Natural killer cell treated with Interleukin-12 subunit alpha and Interleukin-12 subunit beta and Interleukin-15 and Interleukin-18, amount 100 ng/mL, for 72 hours (primary cell): ENCODE measurements at regions not wholly inside any gene's neighbourhood (a gene's known extent, or its start where the extent isn't known, plus 50 kb on each side); places are given as distances from the start of the nearest gene placed in this dataset.

Experiments used
- ATAC-seq, 2 donors: fragments of 150-1000 bp; cut with Tn5 transposase in 1 of 2; sonication (Bioruptor Pico), chemical (Tn5 transposase) in 1 of 2; 2 replicates each; pipeline ENCODE4 v1.10.0; 2021
- DNase-seq: peaks from one replicate; pipeline ENCODE4 v3.0.0; 2022; ENCODE audit warnings: low spot score
- H3K27ac Mint-ChIP-seq, 2 donors: 1 replicate in 1 of 2; 2 replicates in 1 of 2; pipeline ENCODE4 v1.8.0; 2022; ENCODE audit warnings: mixed read lengths in 2 of 2, mild to moderate bottlenecking in 1 of 2, moderate library complexity in 1 of 2
- H3K27me3 Mint-ChIP-seq, 2 donors: 1 replicate in 1 of 2; 2 replicates in 1 of 2; pipeline ENCODE4 v1.8.0; 2022; ENCODE audit warnings: mixed read lengths in 2 of 2
- H3K36me3 Mint-ChIP-seq: one replicate; pipeline ENCODE4 v1.8.0; 2022; ENCODE audit warnings: mixed read lengths
- H3K4me1 Mint-ChIP-seq, 2 donors: 1 replicate in 1 of 2; 2 replicates in 1 of 2; pipeline ENCODE4 v1.8.0; 2022; ENCODE audit warnings: low read depth in 2 of 2, mixed read lengths in 2 of 2, mild to moderate bottlenecking in 1 of 2
- H3K4me3 Mint-ChIP-seq: one replicate; pipeline ENCODE4 v1.8.0; 2022; ENCODE audit warnings: mixed read lengths
- H3K9me3 Mint-ChIP-seq: 2 replicates; pipeline ENCODE4 v1.8.0; 2022; ENCODE audit warnings: mixed read lengths

DNA sequence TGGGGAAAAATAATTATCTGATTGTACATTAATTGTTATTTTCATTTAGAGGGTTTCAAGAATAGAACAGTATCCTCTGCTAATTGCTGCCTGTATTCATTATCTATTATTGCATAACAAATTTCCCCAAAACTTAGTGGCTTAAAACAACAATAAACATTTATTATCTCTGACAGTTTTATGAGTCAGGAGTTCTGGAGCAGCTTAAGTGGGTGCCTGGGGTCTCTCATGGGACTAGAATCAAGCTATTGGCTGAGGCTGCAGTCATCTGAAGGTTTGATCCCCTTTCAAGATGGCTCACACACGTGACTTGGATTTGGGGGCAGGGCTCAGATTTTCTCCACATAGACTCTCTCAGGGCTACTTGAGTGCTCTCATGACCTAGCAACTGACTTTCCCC lies 98.1 kb upstream of the JADE1 start:
- H3K27me3 Mint-ChIP-seq: no peaks in the 10 kb centered on the region
- H3K4me1 Mint-ChIP-seq: peaks cover 0 to 4% of the 10 kb centered on the region in 2 donors
- no peak overlapping the region for H3K27ac Mint-ChIP-seq
- ATAC-seq (no peak), DNase-seq (no peak)
- H3K4me3 Mint-ChIP-seq: no peak overlapping the region
- no peaks in the 10 kb centered on the region for H3K36me3 Mint-ChIP-seq
- H3K9me3 Mint-ChIP-seq: no peaks in the 10 kb centered on the region

- ATAC-seq (no peak), DNase-seq (no peak)
- Mint-ChIP-seq H3K27me3 (no peaks in the 10 kb centered on the region), H3K4me1 (peaks cover 0 to 4% of the 10 kb centered on the region in 2 donors), H3K36me3 (no peaks in the 10 kb centered on the region), H3K4me3 (no peak overlapping the region), H3K27ac (no peak overlapping the region), H3K9me3 (no peaks in the 10 kb centered on the region)
These were observed 100.2 kb upstream of the JADE1 start for GRCh38 chr4:128709268-128709667.

DNA sequence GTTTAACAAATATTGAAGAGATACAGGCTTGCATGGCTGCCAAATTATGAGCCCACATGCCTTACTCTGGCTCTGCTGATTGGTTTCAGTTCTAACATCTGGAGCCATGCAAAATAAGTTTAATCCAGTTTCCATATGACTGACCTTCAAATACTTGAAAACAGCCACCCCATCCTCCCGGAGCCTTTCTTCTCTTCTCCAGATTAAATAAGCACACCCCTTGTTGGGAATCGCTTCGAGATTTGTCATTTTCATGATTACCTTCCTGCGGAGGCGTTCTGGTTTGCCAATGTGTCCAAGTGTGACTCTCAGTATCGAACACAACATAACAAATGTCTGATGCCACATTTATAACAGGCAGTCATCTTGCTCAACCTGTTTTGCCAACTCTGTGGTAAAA lies 101.6 kb upstream of the JADE1 start:
- ATAC-seq (no peak), DNase-seq (no peak)
- H3K27me3 Mint-ChIP-seq: no peaks in the 10 kb centered on the region
- H3K9me3 Mint-ChIP-seq: no peaks in the 10 kb centered on the region
- no peak overlapping the region for H3K4me3 Mint-ChIP-seq
- no peak overlapping the region for H3K27ac Mint-ChIP-seq
- H3K36me3 Mint-ChIP-seq: no peaks in the 10 kb centered on the region
- H3K4me1 Mint-ChIP-seq: peaks cover 0 to 4% of the 10 kb centered on the region in 2 donors

- H3K27ac Mint-ChIP-seq: no peak overlapping the region
- H3K27me3 Mint-ChIP-seq: no peaks in the 10 kb centered on the region
- no peaks in the 10 kb centered on the region for H3K9me3 Mint-ChIP-seq
- DNase-seq (no peak), ATAC-seq (no peak)
- no peaks in the 10 kb centered on the region for H3K4me1 Mint-ChIP-seq
- no peak overlapping the region for H3K4me3 Mint-ChIP-seq
- no peaks in the 10 kb centered on the region for H3K36me3 Mint-ChIP-seq
These were observed 105.6 kb upstream of the JADE1 start for GRCh38 chr4:128703948-128704347.

- Mint-ChIP-seq H3K27ac (no peak overlapping the region), H3K9me3 (no peaks in the 10 kb centered on the region), H3K27me3 (peaks cover 0 to 7% of the 10 kb centered on the region in 2 donors), H3K36me3 (no peaks in the 10 kb centered on the region), H3K4me3 (no peak overlapping the region), H3K4me1 (no peaks in the 10 kb centered on the region)
- no peak for ATAC-seq
- no peak for DNase-seq
These were observed 108.7 kb upstream of the JADE1 start for GRCh38 chr4:128700659-128701350.

- Mint-ChIP-seq H3K9me3 (no peaks in the 10 kb centered on the region), H3K4me3 (no peak overlapping the region), H3K27ac (no peak overlapping the region), H3K36me3 (no peaks in the 10 kb centered on the region), H3K4me1 (no peaks in the 10 kb centered on the region), H3K27me3 (peaks cover 4 to 19% of the 10 kb centered on the region in 2 donors)
- DNase-seq (no peak), ATAC-seq (no peak)
These were observed 111.1 kb upstream of the JADE1 start for GRCh38 chr4:128698386-128698785.

DNA sequence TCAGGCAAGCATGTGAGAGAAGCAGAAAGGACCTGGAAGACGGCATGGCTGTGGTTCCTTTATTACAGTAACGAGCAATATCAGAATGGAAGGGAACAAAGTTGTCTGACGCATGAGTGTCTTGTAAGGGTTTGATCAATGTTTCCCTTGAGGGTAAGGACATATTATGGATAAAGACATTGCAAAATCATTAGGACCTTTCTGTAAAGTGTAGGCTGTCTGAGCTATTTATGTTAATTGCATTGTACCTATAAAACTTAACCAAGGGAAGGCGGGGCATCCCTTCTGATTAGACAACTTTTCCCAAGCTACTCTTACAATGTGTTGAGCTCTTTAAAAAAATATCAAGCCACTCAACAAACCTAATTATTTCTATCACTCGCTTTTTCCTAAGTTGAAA lies 112.2 kb upstream of the JADE1 start:
- Mint-ChIP-seq H3K4me3 (no peak overlapping the region), H3K9me3 (no peaks in the 10 kb centered on the region), H3K4me1 (no peaks in the 10 kb centered on the region), H3K27me3 (peaks cover 4 to 19% of the 10 kb centered on the region in 2 donors), H3K36me3 (no peaks in the 10 kb centered on the region), H3K27ac (no peak overlapping the region)
- DNase-seq: no peak
- no peak for ATAC-seq

- Mint-ChIP-seq H3K9me3 (no peaks in the 10 kb centered on the region), H3K4me1 (no peaks in the 10 kb centered on the region), H3K27me3 (peaks cover 6 to 18% of the 10 kb centered on the region in 2 donors), H3K27ac (no peak overlapping the region), H3K36me3 (no peaks in the 10 kb centered on the region), H3K4me3 (no peak overlapping the region)
- ATAC-seq (no peak), DNase-seq (no peak)
These were observed 119.5 kb upstream of the JADE1 start for GRCh38 chr4:128690011-128690410.

- no peak for DNase-seq
- Mint-ChIP-seq H3K4me3 (no peak overlapping the region), H3K4me1 (no peaks in the 10 kb centered on the region), H3K36me3 (no peaks in the 10 kb centered on the region), H3K9me3 (no peaks in the 10 kb centered on the region), H3K27me3 (peaks cover 3 to 11% of the 10 kb centered on the region in 2 donors), H3K27ac (no peak overlapping the region)
- no peak for ATAC-seq
These were observed 120.6 kb upstream of the JADE1 start for GRCh38 chr4:128688846-128689437.

- Mint-ChIP-seq H3K27me3 (peaks cover 3 to 18% of the 10 kb centered on the region in 2 donors), H3K9me3 (no peaks in the 10 kb centered on the region), H3K27ac (no peak overlapping the region), H3K36me3 (no peaks in the 10 kb centered on the region), H3K4me1 (no peaks in the 10 kb centered on the region), H3K4me3 (no peak overlapping the region)
- DNase-seq (no peak), ATAC-seq (no peak)
These were observed 121.3 kb upstream of the JADE1 start for GRCh38 chr4:128688033-128688721.

DNA sequence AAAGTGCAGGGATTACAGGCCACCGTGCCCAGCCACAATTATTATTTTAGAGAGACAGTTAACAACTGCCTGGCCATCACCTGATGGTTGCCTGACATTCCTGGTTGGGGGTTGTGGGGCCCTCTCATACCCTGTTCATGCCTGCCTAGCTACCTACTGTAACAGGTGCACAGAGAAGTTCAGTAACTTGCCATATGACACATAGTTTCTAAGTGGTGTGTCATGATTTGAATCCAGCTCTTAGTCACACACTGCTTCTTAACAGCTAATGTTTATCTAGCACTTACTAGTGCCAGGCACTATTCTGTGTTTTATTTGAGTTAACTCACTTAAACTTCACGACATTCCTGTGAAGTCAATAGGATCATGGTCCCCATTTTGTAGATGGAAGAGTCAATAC lies 122.7 kb upstream of the JADE1 start:
- H3K4me3 Mint-ChIP-seq: no peak overlapping the region
- ATAC-seq (no peak), DNase-seq (no peak)
- H3K36me3 Mint-ChIP-seq: no peaks in the 10 kb centered on the region
- H3K27me3 Mint-ChIP-seq: peaks cover 3 to 21% of the 10 kb centered on the region in 2 donors
- H3K27ac Mint-ChIP-seq: no peak overlapping the region
- no peaks in the 10 kb centered on the region for H3K9me3 Mint-ChIP-seq
- no peaks in the 10 kb centered on the region for H3K4me1 Mint-ChIP-seq

DNA sequence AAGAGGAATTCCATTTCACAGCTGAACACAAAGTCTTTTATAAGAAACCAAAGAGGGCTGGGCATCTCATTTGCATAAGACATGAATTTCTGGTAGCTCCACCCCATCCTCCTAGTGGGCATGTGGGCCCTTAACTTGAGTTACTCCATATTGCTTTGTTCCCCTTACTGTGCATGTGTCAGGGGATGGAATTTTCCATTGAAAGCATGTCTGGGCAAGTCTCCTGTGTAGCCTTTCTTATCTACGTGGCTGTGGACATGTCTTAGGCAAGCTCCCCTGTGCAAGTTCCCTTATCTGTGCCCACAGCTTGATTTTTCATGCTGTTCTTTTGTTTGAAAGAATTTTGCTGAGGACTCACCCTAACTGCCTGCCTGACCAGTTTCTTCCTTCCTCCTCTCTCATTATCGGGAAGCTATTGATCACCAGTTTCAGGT lies 123.5 kb upstream of the JADE1 start:
- ATAC-seq (no peak), DNase-seq (no peak)
- H3K4me3 Mint-ChIP-seq: no peak overlapping the region
- no peak overlapping the region for H3K27ac Mint-ChIP-seq
- no peaks in the 10 kb centered on the region for H3K36me3 Mint-ChIP-seq
- no peaks in the 10 kb centered on the region for H3K4me1 Mint-ChIP-seq
- H3K27me3 Mint-ChIP-seq: peaks cover 3 to 14% of the 10 kb centered on the region in 2 donors
- H3K9me3 Mint-ChIP-seq: no peaks in the 10 kb centered on the region

- Mint-ChIP-seq H3K27ac (no peak overlapping the region), H3K4me1 (no peaks in the 10 kb centered on the region), H3K9me3 (no peaks in the 10 kb centered on the region), H3K36me3 (no peaks in the 10 kb centered on the region), H3K4me3 (no peak overlapping the region), H3K27me3 (peaks cover 3 to 18% of the 10 kb centered on the region in 2 donors)
- no peak for ATAC-seq
- DNase-seq: no peak
These were observed 125.5 kb upstream of the JADE1 start for GRCh38 chr4:128684016-128684415.

- no peak for ATAC-seq
These were observed 126.4 kb upstream of the JADE1 start for GRCh38 chr4:128682942-128683666.

More at GRCh38 chr4:128682942-128683666, 126.4 kb upstream of the JADE1 start:
- no peak overlapping the region for H3K27ac Mint-ChIP-seq
- peaks cover 3 to 18% of the 10 kb centered on the region in 2 donors for H3K27me3 Mint-ChIP-seq
- H3K4me1 Mint-ChIP-seq: no peaks in the 10 kb centered on the region
- H3K4me3 Mint-ChIP-seq: no peak overlapping the region
- no peak for DNase-seq
- no peaks in the 10 kb centered on the region for H3K36me3 Mint-ChIP-seq
- H3K9me3 Mint-ChIP-seq: no peaks in the 10 kb centered on the region
